Prostate gland (tissue), 2 donors: ENCODE measurements at regions not wholly inside any gene's neighbourhood (a gene's known extent, or its start where the extent isn't known, plus 50 kb on each side); places are given as distances from the start of the nearest gene placed in this dataset.

Experiments used
- POLR2A ChIP-seq: fragments of 450-650 bp; IDR thresholded peaks from one replicate; pipeline ENCODE4 v1.6.1; 2016; ENCODE audit warnings: antibody characterized with exemption, mild to moderate bottlenecking
- POLR2AphosphoS5 ChIP-seq: sonication (generic); formaldehyde crosslinking; IDR thresholded peaks from one replicate; pipeline ENCODE4 v1.6.1; 2017; ENCODE audit warnings: antibody characterized with exemption
- TF ChIP-seq, protein P1 (sequence below), 4 experiments: fragments of 200-600 bp in 2 of 4; fragments of 450-650 bp in 2 of 4; sonication (generic) in 2 of 4; IDR thresholded peaks; 1 replicate in 3 of 4; 2 replicates in 1 of 4; pipeline ENCODE4 v1.5.1; 2016 to 2019; ENCODE audit warnings: antibody characterized with exemption in 4 of 4, mild to moderate bottlenecking in 2 of 4, moderate library complexity in 2 of 4

DNA sequence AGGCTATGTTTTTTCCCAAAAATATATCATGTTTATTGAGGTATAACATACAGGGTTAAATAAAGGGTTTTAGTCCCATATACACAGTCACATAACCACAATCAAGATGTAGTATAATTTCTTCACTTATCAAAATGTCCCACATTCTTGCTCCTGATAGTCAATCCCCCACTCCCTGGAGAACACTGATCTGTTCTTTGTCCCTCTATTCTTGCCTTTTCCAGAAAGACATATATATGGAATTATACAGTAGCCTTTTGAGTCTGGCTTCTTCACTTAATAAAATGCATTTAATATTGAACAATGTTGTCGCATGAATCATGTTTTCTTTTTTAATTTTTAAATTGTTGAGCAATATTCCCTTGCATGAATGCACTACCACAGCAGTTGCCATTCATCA, 1059.7 kb downstream of the TSN start:
- no peak for TF ChIP-seq POLR2A
- TF ChIP-seq, protein P1, sequence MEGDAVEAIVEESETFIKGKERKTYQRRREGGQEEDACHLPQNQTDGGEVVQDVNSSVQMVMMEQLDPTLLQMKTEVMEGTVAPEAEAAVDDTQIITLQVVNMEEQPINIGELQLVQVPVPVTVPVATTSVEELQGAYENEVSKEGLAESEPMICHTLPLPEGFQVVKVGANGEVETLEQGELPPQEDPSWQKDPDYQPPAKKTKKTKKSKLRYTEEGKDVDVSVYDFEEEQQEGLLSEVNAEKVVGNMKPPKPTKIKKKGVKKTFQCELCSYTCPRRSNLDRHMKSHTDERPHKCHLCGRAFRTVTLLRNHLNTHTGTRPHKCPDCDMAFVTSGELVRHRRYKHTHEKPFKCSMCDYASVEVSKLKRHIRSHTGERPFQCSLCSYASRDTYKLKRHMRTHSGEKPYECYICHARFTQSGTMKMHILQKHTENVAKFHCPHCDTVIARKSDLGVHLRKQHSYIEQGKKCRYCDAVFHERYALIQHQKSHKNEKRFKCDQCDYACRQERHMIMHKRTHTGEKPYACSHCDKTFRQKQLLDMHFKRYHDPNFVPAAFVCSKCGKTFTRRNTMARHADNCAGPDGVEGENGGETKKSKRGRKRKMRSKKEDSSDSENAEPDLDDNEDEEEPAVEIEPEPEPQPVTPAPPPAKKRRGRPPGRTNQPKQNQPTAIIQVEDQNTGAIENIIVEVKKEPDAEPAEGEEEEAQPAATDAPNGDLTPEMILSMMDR (IDR thresholded peaks at IDR 0.05) = no peak
- TF ChIP-seq POLR2AphosphoS5 = no peak
